ENCODE measurements at regions not wholly inside any gene's neighbourhood (a gene's known extent, or its start where the extent isn't known, plus 50 kb on each side); places are given as distances from the start of the nearest gene placed in this dataset.

DNA sequence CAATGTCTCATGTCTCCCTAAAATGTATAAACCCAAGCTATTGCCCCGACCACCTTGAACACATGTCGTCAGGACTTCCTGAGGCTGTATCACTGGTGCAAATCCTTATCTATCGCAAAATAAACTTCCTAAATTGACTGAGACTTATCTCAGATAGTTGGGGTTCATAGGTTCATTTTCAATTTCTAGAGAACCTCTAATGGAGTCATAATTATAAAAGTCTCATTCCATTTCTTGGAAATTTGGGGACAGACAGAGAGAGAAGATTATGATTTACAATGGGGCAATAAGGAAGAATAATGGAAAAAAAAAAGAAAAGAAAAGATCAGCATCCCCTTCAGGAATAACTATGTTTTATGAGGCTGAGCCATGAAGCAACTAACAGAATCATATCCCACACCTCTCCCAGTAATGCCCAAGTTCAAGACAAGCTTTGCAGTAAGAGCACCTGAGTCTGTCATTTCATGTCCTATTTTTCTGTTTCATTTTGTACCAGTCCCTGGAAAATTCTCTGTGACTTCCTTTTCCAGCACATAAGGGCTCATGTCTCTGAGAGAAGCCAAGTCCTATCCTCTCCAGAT, 70.0 kb upstream of the ETS2 start:
- intact Hi-C loops (cut with micrococcal nuclease), result loop anchor here (2.0 kb wide), 2 partner anchors 95 to 439 kb away; no protein-coding TSS in a partner anchor

DNA sequence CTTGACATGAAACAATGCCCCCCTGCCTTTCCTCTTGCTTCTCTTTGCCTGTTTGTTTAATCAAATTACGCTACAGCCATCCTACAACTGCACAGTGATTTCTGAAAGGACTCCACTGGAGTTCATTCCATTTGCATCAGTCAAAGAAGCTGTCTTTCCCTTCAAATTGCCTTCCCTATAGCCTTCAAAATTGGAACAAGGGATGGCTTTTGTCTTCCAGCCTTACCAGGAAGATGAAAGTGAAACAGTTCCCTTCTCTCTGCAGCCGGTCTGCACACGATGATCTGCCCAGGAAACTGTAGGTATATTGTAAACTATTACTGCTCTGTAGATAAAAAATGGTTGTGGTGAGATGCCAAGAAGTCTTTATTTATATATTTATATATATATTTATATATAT, 65.6 kb upstream of the ETS2 start:
- intact Hi-C loops (cut with micrococcal nuclease), result no loop called here

DNA sequence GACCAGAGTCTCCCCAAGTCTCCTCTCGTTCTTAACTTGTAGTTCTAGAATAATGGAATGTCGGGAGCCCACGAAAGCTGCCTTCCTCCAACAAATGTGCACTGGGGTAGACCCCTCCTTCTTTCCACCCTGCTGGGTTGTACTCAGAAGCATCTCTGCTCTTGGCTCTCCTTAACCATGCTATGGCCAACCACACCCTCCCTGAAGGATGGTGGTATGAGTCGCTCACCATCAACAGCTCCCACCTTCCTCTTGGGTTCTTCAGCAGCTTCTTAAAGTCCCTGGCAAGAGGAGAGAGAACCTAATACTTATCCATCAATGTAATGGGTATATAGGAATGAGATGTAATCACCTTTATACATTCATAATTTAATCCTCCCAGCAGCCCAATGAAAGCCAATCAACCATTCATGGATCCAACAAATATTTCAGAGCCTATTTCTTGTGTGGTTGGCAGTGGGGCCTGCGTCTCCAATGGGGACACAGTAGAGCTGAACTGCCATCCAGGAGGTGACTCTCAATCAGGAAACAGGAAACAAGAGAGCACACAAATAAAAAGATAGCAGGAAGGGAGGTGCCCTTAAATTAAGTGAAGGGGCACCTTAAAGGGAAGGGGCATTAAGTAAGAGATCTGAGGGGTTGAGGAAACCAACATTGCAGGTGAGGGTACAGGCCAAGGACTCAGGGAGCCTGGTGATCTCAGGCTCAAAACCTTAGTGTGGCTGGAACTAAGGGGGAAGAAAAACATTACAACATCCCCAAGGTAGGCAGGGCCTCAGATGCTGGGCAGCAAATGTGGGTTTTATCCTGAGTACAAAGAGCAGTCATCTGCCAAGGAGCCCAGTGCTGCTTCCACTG, 64.4 kb upstream of the ETS2 start:
- intact Hi-C loops (cut with micrococcal nuclease), result no loop called here

- intact Hi-C loops (cut with micrococcal nuclease), result no loop called here
These were observed 63.8 kb upstream of the ETS2 start for GRCh38 chr21:38741950-38742256.

DNA sequence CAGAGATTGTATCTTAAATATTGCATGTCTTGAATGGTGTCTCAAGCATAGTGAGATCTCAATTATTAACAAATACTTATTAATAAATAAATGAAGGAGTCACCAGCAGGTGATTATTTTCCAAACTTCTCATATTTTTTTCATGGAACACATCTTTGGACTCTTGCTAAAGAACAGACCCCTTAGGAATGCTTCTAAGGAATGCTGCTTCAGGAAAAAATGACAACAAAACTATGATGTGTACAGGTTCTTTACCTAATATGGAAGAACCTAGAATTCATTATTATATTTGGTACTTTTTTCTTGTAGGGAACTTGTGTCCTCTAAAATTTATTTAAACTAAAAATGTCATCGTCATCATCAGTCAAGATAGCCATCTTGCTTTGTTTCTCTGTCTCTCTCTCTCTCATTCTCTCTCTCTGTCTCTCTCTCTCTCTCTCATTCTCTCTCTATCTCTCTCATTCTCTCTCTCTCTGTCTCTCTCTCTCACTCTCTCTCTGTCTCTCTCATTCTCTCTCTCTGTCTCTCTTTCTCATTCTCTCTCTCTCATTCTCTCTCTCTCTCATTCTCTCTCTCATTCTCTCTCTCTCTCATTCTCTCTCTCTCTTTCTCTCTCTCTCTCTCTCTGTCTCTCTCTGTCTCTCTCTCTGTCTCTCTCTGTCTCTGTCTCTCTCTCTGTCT, 63.0 kb upstream of the ETS2 start:
- intact Hi-C loops (cut with micrococcal nuclease), result no loop called here

- intact Hi-C loops (cut with micrococcal nuclease), result no loop called here
These were observed 61.8 kb upstream of the ETS2 start for GRCh38 chr21:38743772-38744529.

- intact Hi-C loops (cut with micrococcal nuclease), result no loop called here
These were observed 60.9 kb upstream of the ETS2 start for GRCh38 chr21:38744861-38745260.

- intact Hi-C loops (cut with micrococcal nuclease), result no loop called here
These were observed 57.9 kb upstream of the ETS2 start for GRCh38 chr21:38747810-38748209.

GRCh38 chr21:38751379-38752050, 54.2 kb upstream of the ETS2 start:
- intact Hi-C loops (cut with micrococcal nuclease), result no loop called here

DNA sequence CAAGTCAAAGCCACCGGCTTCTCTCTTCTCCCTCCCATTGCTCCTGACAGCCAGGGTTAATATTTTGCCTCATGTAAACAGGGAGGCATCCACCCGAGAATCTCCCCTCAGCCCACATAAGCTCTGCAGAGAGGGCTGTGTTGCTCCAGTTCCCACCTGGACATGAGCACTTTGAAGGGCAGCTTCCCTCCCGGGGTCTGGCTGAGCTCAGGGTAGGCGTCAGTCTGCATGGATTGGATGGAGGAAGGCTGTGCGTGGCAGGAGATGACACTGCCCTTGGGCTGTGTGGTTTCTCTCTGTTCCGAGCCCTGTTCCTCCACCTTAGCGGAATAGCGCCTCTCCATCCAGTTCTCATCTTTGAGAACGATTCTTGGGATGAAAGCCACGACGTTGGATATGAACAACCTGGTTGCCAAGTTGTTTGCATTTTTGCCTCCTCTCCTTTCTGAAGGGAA, 53.7 kb upstream of the ETS2 start:
- intact Hi-C loops (cut with micrococcal nuclease), result no loop called here

- intact Hi-C loops (cut with micrococcal nuclease), result no loop called here
These were observed 52.6 kb upstream of the ETS2 start for GRCh38 chr21:38753114-38753513.

DNA sequence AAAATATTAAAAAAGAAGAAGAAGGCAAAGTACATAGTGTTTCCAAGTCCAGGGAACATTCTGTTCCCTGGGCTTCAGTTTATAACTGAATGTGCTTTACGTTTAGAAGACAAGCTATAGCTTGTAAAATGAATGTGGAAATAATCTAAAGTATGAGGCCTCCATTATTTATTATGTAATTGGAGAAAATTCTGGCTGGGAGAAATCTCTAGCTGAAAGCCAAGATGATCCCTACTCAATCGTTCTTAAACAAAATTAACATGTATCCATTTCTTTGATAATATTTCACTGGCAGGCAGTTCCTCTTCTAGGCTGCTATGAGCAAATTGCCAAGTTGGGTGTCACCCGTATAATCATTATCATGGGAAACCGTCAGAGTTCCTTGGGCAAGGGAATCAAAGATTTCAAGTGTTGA, 52.2 kb upstream of the ETS2 start:
- intact Hi-C loops (cut with micrococcal nuclease), result no loop called here
